HFF-Myc (cell line): ENCODE measurements at regions not wholly inside any gene's neighbourhood (a gene's known extent, or its start where the extent isn't known, plus 50 kb on each side); places are given as distances from the start of the nearest gene placed in this dataset.

Source experiments
- DNase-seq: peaks from one replicate; pipeline ENCODE4 v3.0.0-alpha.2; 2011; ENCODE audit warnings: low read depth; ENCODE audit errors: extremely low read depth
- H3K4me3 ChIP-seq: replicated peaks from 2 replicates; pipeline ENCODE4 v1.5.1; 2011; ENCODE audit warnings: low read depth, mild to moderate bottlenecking, control low read depth, low read length
- TF ChIP-seq, protein P1 (sequence below): IDR thresholded peaks from 2 replicates; pipeline ENCODE4 v1.5.1; 2012; ENCODE audit warnings: mild to moderate bottlenecking, low read depth, low read length, control low read depth; ENCODE audit errors: missing control alignments

DNA sequence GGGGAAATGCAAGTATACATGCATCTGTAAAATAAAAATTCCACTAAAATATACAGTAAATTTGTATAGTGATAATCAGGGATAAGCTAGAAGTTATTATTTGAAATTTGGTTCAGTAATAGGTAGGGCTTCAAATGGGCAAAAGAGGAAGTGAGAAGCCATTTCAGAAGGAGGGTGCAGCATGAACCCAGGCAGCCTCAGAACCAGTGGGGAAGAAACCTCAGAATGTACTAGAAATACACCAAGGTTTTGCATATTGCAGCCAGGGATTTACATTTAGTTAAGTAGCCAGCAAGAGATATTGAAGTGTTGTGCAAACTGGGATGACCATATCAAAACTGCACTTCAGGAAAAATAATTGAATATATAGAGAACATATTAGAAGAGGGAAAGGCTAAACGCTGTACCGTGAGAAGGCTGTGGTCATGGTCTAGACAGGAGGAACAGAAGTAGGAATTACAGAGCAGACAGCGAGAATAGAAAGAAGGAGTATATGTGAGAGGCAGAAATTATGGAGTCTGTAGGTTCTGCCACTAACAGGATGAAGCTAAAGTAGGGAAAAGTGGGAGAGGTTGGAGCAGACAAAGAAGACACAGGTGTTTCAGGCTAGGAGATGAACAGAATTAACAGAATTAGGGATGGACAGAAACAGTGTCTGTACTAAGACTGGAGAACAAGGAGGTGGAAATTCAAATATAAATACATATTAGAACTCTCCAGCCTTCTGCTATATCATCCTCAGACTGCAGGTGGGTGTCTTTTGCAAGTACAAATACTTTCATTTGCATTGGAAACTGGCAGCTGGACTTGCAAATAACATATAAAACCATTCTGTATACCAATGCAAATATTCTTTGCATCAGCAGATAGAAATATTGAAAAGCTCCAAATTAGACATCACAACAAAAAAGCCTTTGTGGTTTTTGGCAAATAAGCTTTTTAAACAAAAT lies 335.6 kb downstream of the ZNF608 start:
- no peak for DNase-seq
- no peak overlapping the region for H3K4me3 ChIP-seq
- TF ChIP-seq, protein P1, sequence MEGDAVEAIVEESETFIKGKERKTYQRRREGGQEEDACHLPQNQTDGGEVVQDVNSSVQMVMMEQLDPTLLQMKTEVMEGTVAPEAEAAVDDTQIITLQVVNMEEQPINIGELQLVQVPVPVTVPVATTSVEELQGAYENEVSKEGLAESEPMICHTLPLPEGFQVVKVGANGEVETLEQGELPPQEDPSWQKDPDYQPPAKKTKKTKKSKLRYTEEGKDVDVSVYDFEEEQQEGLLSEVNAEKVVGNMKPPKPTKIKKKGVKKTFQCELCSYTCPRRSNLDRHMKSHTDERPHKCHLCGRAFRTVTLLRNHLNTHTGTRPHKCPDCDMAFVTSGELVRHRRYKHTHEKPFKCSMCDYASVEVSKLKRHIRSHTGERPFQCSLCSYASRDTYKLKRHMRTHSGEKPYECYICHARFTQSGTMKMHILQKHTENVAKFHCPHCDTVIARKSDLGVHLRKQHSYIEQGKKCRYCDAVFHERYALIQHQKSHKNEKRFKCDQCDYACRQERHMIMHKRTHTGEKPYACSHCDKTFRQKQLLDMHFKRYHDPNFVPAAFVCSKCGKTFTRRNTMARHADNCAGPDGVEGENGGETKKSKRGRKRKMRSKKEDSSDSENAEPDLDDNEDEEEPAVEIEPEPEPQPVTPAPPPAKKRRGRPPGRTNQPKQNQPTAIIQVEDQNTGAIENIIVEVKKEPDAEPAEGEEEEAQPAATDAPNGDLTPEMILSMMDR, result no peak

DNA sequence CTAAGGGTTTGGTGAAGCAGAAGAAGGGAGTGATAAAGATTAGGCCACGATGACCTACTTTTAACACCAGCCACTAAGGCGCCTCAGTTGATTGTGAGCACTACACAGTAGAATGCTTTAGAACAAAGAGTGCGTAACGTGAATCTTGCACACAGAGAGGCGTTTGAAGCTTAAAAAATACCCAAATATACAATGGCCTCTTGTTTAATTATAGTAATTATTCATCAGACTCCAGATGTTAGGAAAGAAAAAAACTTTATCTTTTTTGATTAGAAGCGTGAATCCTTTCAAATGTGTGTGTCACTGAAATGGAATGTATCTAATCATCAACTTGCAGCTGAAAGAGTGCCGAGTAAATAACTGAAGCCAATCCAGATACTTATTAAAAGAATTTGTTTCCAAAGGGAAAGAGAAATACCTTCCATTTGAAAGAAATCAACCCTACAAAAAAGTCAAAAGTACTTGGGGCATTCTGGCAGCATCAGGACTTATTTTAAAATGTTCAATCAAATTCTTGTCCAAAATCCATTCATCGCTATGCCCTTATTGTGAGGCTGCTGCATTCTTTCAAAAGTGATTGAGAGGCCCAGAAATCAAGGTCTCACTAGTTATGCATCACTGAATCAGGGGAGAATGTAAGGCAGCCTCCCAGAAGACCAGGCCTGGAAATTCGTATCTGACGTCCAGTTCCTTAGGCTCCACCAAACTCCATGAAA lies 337.5 kb downstream of the ZNF608 start:
- no peak for DNase-seq
- H3K4me3 ChIP-seq, result no peak overlapping the region
- TF ChIP-seq, protein P1, result no peak

DNA sequence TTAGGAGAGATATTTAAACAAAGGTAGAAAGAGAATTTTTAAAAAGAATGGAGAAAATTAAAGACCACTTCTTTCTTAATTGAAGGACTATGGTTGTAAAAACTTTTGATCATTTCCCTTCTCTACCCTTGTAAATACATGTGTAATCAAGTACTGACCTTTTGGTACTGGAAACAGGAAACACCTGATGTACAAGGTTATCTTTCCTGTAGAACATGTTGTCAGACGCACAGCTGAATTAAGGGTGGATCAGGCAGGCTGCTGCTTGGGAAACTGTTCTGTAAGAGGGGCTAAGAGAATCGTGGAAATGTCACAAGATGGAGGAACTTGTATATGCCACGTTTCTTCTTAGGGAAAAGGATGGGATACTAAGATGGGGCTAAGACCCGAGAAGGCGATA lies 341.6 kb downstream of the ZNF608 start:
- H3K4me3 ChIP-seq, result no peak overlapping the region
- no peak for DNase-seq
- TF ChIP-seq, protein P1, result no peak

DNA sequence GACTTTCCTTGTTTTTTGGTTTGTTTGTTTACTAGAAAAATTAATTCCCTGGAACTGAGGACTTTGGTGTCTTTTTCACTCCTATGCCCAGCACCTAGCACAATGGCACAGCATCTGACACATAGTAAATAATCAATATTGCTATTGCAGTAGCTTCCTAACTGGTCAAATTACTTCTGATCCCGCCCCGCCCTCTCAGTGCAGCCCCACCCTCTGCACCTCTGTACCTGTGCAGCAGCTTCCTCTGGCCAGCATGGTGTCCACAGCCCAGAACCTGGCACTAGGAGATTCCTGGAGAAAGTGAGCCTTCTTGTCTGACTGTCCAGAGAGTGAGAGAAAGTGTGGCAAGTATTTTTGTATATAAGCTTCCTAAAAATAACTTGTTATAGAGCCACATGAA lies 343.2 kb downstream of the ZNF608 start:
- TF ChIP-seq, protein P1, result no peak
- DNase-seq, result no peak
- H3K4me3 ChIP-seq, result no peak overlapping the region

DNA sequence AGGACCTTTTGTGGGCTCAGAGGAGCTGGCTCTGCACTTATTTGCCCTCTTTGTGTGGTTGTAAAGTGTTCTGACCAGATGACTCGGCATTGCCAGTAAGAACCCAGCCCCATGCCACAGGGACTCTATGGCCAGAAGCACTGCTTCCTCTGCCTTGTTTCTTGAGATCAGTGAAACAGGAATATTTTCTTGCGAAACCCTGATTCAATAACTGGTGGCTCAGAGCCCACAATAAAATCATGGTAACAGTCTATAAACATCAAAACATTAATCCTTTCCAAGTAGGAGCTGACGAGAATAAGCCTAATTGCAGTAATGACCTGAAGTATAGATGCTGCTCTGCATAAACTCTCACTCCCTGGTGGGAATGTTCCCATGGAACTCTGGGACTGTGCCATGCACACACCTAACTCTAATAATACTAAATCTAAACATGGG lies 344.3 kb downstream of the ZNF608 start:
- no peak overlapping the region for H3K4me3 ChIP-seq
- no peak for DNase-seq
- TF ChIP-seq, protein P1, result no peak

DNA sequence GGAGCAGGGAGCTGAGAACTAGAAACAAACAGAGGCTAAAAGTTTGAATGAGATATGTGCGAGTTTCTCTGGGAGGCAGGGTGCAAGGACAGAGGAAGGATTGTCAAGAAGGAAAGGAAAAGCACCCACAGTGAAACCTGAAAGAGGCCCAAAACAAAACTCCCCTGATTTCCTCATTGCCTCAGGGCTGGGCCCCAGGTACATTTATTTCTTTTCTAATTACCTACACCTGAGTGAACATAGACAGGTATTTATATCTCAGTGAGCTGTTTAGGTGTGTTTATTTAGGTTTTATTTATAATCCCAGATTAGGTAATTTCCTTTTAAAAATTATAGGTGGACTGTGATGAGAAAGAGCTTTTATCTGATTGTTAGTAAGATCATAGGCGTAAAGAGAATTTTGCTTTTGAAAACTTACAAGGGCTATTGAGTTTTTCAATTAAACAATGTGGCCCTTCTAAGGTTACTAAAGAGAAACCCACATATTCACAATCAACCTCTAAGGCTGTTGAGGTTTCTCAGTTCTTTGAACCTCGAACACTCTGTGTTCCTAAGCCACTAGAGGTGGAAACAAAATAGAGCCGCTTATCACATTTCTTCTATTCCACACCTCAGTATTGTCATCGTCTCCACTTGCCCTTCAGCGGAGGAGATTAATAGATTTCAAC lies 344.8 kb downstream of the ZNF608 start:
- TF ChIP-seq, protein P1, result no peak
- no peak for DNase-seq
- H3K4me3 ChIP-seq, result no peak overlapping the region
